GM10266 (cell line): ENCODE measurements at regions not wholly inside any gene's neighbourhood (a gene's known extent, or its start where the extent isn't known, plus 50 kb on each side); places are given as distances from the start of the nearest gene placed in this dataset.

Source experiments
- DNase-seq: peaks from one replicate; pipeline ENCODE4 v3.0.0; 2012; ENCODE audit errors: extremely low spot score
- CTCF ChIP-seq: IDR thresholded peaks from 2 replicates; pipeline ENCODE4 v1.5.1; 2012; ENCODE audit warnings: mild to moderate bottlenecking, low read depth; ENCODE audit not compliant: control insufficient read depth, insufficient read depth; ENCODE audit errors: missing control alignments

- DNase-seq, result no peak
- TF ChIP-seq CTCF, result no peak
These were observed 443.8 kb downstream of the CMPK2 start for GRCh38 chr2:6421888-6422287.

DNA sequence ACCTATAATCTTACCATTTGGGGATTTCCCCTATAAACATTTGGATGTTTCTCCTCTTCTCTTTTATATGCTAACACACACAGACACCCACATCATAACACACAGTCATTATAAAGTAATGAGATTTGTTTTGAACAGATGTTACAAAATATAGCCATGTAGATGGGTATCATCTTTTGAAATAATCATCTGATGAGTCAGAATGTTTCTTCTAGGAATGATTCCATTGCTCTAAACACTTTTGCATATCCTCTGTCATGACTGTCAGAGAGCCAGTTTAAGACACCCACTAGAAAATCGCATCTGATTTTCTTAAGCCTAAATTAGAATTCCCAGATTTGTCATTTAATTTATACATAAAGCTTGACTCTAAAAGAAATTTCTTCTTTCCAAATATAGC lies 442.6 kb downstream of the CMPK2 start:
- TF ChIP-seq CTCF, result no peak
- DNase-seq, result no peak

GRCh38 chr2:6423944-6424343 lies 441.8 kb downstream of the CMPK2 start:
- TF ChIP-seq CTCF, result no peak
- no peak for DNase-seq

- no peak for TF ChIP-seq CTCF
These were observed 440.7 kb downstream of the CMPK2 start for GRCh38 chr2:6425032-6425431.

DNA sequence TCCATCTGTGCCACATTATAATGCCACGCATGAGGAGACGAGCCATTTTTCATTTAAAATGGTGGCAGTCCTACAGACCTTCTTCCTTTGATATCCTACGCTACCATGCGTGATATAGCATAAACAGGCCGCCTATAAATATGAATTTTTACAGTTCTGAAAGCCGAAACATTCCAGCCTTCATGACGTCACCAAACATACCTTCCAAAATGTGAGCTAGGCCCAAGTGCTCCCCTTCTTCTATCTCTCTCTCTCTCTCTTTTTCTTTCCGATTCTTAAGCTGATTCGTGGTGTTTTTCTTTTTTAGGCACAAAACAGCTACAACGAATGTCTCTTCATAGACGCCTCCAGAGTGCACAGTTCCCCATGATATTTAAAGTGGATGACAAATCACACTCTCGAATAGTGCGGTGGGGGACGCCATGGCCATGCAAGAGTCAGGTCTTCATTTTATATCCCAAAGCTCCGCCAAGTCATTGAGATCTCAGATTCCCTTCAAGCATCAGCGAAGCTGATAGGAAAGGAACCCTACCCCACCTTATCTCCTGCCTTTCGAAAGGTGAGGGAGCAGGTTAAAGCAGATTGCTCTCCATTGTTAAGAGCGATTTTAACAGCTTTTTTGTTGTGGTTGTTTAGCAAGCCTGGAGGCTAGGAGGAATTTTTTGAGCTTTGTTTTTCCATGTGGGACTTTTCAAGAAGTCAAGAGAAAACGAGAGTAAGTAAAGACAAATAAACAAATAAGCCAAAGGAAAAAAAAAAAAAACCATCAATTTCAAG lies 436.3 kb downstream of the CMPK2 start:
- DNase-seq, result no peak
- no peak for TF ChIP-seq CTCF

More at GRCh38 chr2:6425032-6425431, 440.7 kb downstream of the CMPK2 start:
- DNase-seq, result no peak

- DNase-seq, result no peak
- no peak for TF ChIP-seq CTCF
These were observed 431.3 kb downstream of the CMPK2 start for GRCh38 chr2:6434438-6434837.

- no peak for TF ChIP-seq CTCF
- no peak for DNase-seq
These were observed 423.9 kb downstream of the CMPK2 start for GRCh38 chr2:6441800-6442199.
